ENCODE measurements at regions not wholly inside any gene's neighbourhood (a gene's known extent, or its start where the extent isn't known, plus 50 kb on each side); places are given as distances from the start of the nearest gene placed in this dataset.
"Not testable (repeated sequence)": the region's sequence is repeated elsewhere in the genome, so short reads cannot be mapped to it uniquely, and the experiment has no call there.

DNA sequence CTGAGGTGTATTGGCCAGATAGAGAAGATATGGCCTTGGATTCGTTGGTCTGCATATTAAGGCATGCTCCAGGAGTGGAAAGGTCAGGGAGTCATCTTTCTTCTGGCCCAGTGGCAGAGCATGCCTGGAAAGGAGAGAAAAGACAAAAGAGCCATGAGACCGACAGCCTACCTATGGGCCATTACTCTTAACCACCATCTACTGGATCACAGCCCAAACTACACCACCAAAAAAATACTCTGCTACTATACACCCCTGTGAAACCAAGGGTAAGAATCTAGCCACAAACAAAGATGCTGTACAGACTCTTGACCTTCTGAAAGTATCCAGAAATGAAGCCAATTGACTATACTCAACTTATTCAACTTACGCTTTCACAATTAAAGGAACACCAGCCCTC lies 96.1 kb upstream of the PLSCR5 start:
- Histone ChIP-seq H3K4me3 (ENCODE audit: insufficient read depth, low read depth, low read length) (no peak overlapping the region), H2AK5ac (ENCODE audit: low read depth, low read length) (no peak overlapping the region), H3K27ac (ENCODE audit: insufficient read depth, low read length) (no peak overlapping the region), H3K9me3 (ENCODE audit: control insufficient read depth, insufficient read depth, low read length) (no peaks in the 10 kb centered on the region), H3K36me3 (ENCODE audit: control insufficient read depth, insufficient read depth, low read length) (no peaks in the 10 kb centered on the region), H4K5ac (ENCODE audit: low read depth, low read length) (no peak overlapping the region), H4K91ac (ENCODE audit: insufficient read depth, low read depth, low read length) (no peak overlapping the region), H2AFZ (replicated peaks; ENCODE audit: low read length, poor library complexity) (no peak overlapping the region), H3K4me2 (ENCODE audit: low read depth, low read length) (no peak overlapping the region), H4K8ac (ENCODE audit: low read depth in 2 of 2, low read length in 2 of 2) (no peak overlapping the region), H3K56ac (ENCODE audit: extremely low read depth, insufficient read depth, low read length) (no peak overlapping the region), H2BK5ac (ENCODE audit: low read depth, low read length, poor library complexity, severe bottlenecking) (no peak overlapping the region), H3K4me1 (ENCODE audit: control insufficient read depth, insufficient read depth, low read length) (no peaks in the 10 kb centered on the region), H2BK20ac (ENCODE audit: low read depth, low read length) (no peak overlapping the region), H3K9me1 (ENCODE audit: insufficient read depth, low read length) (no peaks in the 10 kb centered on the region), H3K4ac (ENCODE audit: low read depth, low read length) (no peak overlapping the region), H3K23ac (ENCODE audit: low read depth, low read length) (no peak overlapping the region), H3K18ac (ENCODE audit: low read depth, low read length) (no peak overlapping the region), H3K79me1 (ENCODE audit: low read depth in 1 of 2, low read length in 2 of 2) (no peaks in the 10 kb centered on the region), H4K20me1 (ENCODE audit: insufficient read depth, low read length) (no peaks in the 10 kb centered on the region), H2AK9ac (replicated peaks; ENCODE audit: low read depth, low read length, poor library complexity) (no peak overlapping the region), H3K9ac (ENCODE audit: low read depth, low read length) (no peak overlapping the region), H3K27me3 (ENCODE audit: control insufficient read depth, insufficient read depth, low read length) (no peaks in the 10 kb centered on the region), H3K14ac (replicated peaks; ENCODE audit: low read depth, low read length) (no peak overlapping the region), H2BK120ac (ENCODE audit: low read depth, low read length) (no peak overlapping the region), H2BK15ac (ENCODE audit: low read depth, low read length) (no peak overlapping the region)
- BruUV-seq (replicated peaks), result no TSS peak
- ChIA-PET CTCF (no interaction called here), POLR2A (ENCODE audit: unreplicated experiment) (no interaction called here)
- TF ChIP-seq RAD21 (IDR thresholded peaks at IDR 0.05; ENCODE audit: low read length) (no peak), FOS (IDR thresholded peaks at IDR 0.05; ENCODE audit: low read depth, low read length) (no peak), RFX5 (IDR thresholded peaks at IDR 0.05; ENCODE audit: low read depth, low read length) (no peak), SMC3 (IDR thresholded peaks at IDR 0.05; ENCODE audit: low read depth, low read length) (no peak), RCOR1 (IDR thresholded peaks at IDR 0.05; ENCODE audit: insufficient replicate concordance, low read length) (no peak), NFE2L2 (IDR thresholded peaks at IDR 0.05; ENCODE audit: low read depth, low read length) (no peak)
- TF ChIP-seq, protein P1, sequence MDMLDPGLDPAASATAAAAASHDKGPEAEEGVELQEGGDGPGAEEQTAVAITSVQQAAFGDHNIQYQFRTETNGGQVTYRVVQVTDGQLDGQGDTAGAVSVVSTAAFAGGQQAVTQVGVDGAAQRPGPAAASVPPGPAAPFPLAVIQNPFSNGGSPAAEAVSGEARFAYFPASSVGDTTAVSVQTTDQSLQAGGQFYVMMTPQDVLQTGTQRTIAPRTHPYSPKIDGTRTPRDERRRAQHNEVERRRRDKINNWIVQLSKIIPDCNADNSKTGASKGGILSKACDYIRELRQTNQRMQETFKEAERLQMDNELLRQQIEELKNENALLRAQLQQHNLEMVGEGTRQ (IDR thresholded peaks at IDR 0.05; ENCODE audit: low read depth, low read length), result no peak
- ATAC-seq (ENCODE audit: low read depth), result no peak
- WGBS, 2 experiments (ENCODE audit: extremely low coverage in 2 of 2, insufficient read length in 1 of 2), result no CpG with 5 or more reads among the region's 3 CpGs
- DNase-seq, result no peak
- intact Hi-C loops (cut with micrococcal nuclease), result no loop called here
- in situ Hi-C loops (cut with MboI; ENCODE audit: low sequenced_read_pairs), result no loop called here
- dilution Hi-C loops (cut with HindIII; ENCODE audit: low sequenced_read_pairs, unreplicated experiment), result no loop called here

DNA sequence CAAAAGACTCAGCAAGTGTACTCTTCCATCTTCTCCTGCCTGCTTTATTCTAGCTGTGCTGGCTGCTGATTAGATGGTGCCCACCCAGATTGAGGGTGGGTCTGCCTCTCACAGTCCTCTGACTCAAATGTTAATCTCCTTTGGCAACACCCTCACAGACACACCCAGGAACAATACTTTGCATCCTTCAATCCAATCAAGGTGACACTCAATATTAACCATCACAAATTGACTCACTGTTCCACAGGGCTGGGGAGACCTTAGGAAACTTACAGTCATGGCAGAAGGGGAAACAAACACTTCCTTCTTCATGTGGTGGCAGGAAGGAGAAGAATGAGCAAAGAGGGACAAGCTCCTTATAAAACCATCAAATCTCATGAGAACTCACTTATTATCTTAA lies 94.9 kb upstream of the PLSCR5 start:
- H3K79me1 ChIP-seq (ENCODE audit: low read depth in 1 of 2, low read length in 2 of 2); BruUV-seq (replicated peaks); H2AK9ac ChIP-seq (replicated peaks; ENCODE audit: low read depth, low read length, poor library complexity); CTCF ChIA-PET; intact Hi-C loops (cut with micrococcal nuclease); H3K14ac ChIP-seq (replicated peaks; ENCODE audit: low read depth, low read length); H4K8ac ChIP-seq (ENCODE audit: low read depth in 2 of 2, low read length in 2 of 2); H3K56ac ChIP-seq (ENCODE audit: extremely low read depth, insufficient read depth, low read length); H4K20me1 ChIP-seq (ENCODE audit: insufficient read depth, low read length); ATAC-seq (ENCODE audit: low read depth); H2AK5ac ChIP-seq (ENCODE audit: low read depth, low read length); H3K9me3 ChIP-seq (ENCODE audit: control insufficient read depth, insufficient read depth, low read length); H3K4me3 ChIP-seq (ENCODE audit: insufficient read depth, low read depth, low read length); H2AFZ ChIP-seq (replicated peaks; ENCODE audit: low read length, poor library complexity); H3K4me2 ChIP-seq (ENCODE audit: low read depth, low read length); H3K27me3 ChIP-seq (ENCODE audit: control insufficient read depth, insufficient read depth, low read length); H3K18ac ChIP-seq (ENCODE audit: low read depth, low read length); H2BK20ac ChIP-seq (ENCODE audit: low read depth, low read length); H3K9me1 ChIP-seq (ENCODE audit: insufficient read depth, low read length); H3K4ac ChIP-seq (ENCODE audit: low read depth, low read length); DNase-seq; H4K5ac ChIP-seq (ENCODE audit: low read depth, low read length); H2BK15ac ChIP-seq (ENCODE audit: low read depth, low read length); H3K36me3 ChIP-seq (ENCODE audit: control insufficient read depth, insufficient read depth, low read length); H3K27ac ChIP-seq (ENCODE audit: insufficient read depth, low read length); H2BK5ac ChIP-seq (ENCODE audit: low read depth, low read length, poor library complexity, severe bottlenecking); H4K91ac ChIP-seq (ENCODE audit: insufficient read depth, low read depth, low read length); H3K9ac ChIP-seq (ENCODE audit: low read depth, low read length); dilution Hi-C loops (cut with HindIII; ENCODE audit: low sequenced_read_pairs, unreplicated experiment); H3K4me1 ChIP-seq (ENCODE audit: control insufficient read depth, insufficient read depth, low read length); H2BK120ac ChIP-seq (ENCODE audit: low read depth, low read length); H3K23ac ChIP-seq (ENCODE audit: low read depth, low read length); in situ Hi-C loops (cut with MboI; ENCODE audit: low sequenced_read_pairs); POLR2A ChIA-PET (ENCODE audit: unreplicated experiment): not testable (repeated sequence)
